H1 (cell line): ENCODE measurements at regions not wholly inside any gene's neighbourhood (a gene's known extent, or its start where the extent isn't known, plus 50 kb on each side); places are given as distances from the start of the nearest gene placed in this dataset.

ENCODE experiments used
- CTCF ChIA-PET: fragments of 300-600 bp; sonication (Branson Sonifier 250); formaldehyde crosslinking; loops from one replicate; lab custom pipeline; 2021; ENCODE audit not compliant: partially characterized antibody; lab: Charles Lee
- POLR2A ChIA-PET: fragments of 300-600 bp; sonication (Branson Sonifier 250); formaldehyde crosslinking; loops from one replicate; lab custom pipeline; 2021; ENCODE audit warnings: inconsistent platforms; ENCODE audit not compliant: partially characterized antibody; lab: Charles Lee
- DNase-seq, 2 experiments: peaks; one replicate each; pipeline versions ENCODE4 v3.0.0 to v3.0.0-alpha.2; 2010 to 2022; ENCODE audit warnings: low spot score in 2 of 2, low read depth in 1 of 2, mixed read lengths in 1 of 2
- FAIRE-seq: peaks from 2 replicates; lab custom pipeline; 2011; peaks lifted over from hg19 to GRCh38; lab: Jason Lieb, UNC
- H2AFZ ChIP-seq: 2 replicates; pipeline ENCODE4 v1.8.1; 2012; ENCODE audit warnings: low read length, inconsistent platforms
- H2AK5ac ChIP-seq: 2 replicates; pipeline ENCODE4 v1.6.1; 2013; ENCODE audit warnings: low read depth, low read length
- H2BK120ac ChIP-seq: replicated peaks from 2 replicates; pipeline ENCODE3; 2013; ENCODE audit warnings: low read depth, low read length, inconsistent platforms
- H2BK12ac ChIP-seq: 2 replicates; pipeline ENCODE4 v1.6.1; 2013; ENCODE audit warnings: low read depth, low read length
- H2BK15ac ChIP-seq: 2 replicates; pipeline ENCODE4 v1.6.1; 2013; ENCODE audit warnings: low read length
- H2BK20ac ChIP-seq: 2 replicates; pipeline ENCODE4 v1.6.1; 2013; ENCODE audit warnings: low read length
- H2BK5ac ChIP-seq: 2 replicates; pipeline ENCODE4 v1.6.1; 2013; ENCODE audit warnings: low read depth, low read length
- H3K14ac ChIP-seq: 2 replicates; pipeline ENCODE4 v1.6.1; 2013; ENCODE audit warnings: inconsistent platforms; ENCODE audit not compliant: insufficient read length
- H3K18ac ChIP-seq: 2 replicates; pipeline ENCODE4 v1.6.1; 2013; ENCODE audit warnings: low read length; ENCODE audit errors: extremely low read depth
- H3K23ac ChIP-seq: 2 replicates; pipeline ENCODE4 v1.6.1; 2013; ENCODE audit warnings: inconsistent platforms; ENCODE audit not compliant: insufficient read length
- H3K23me2 ChIP-seq: 2 replicates; pipeline ENCODE4 v1.6.1; 2013; ENCODE audit warnings: low read depth, low read length
- H3K27ac ChIP-seq: 2 replicates; pipeline ENCODE4 v1.6.1; 2011; ENCODE audit warnings: low read depth, low read length, inconsistent platforms
- H3K27me3 ChIP-seq, 4 experiments: replicated peaks in 1 of 4; 1 replicate in 1 of 4; 2 replicates in 3 of 4; pipeline versions ENCODE4 v1.6.1 to v1.8.1; 2011 to 2013; ENCODE audit warnings: low read length in 3 of 4, mild to moderate bottlenecking in 3 of 4, inconsistent platforms in 2 of 4, mixed read lengths in 2 of 4, moderate library complexity in 1 of 4; ENCODE audit not compliant: control insufficient read depth in 3 of 4, insufficient read depth in 3 of 4; ENCODE audit errors: extremely low read depth in 1 of 4
- H3K36me3 ChIP-seq, 4 experiments: 2 replicates each; pipeline versions ENCODE4 v1.6.1 to v1.8.1; 2011 to 2013; ENCODE audit warnings: mild to moderate bottlenecking in 4 of 4, low read length in 3 of 4, moderate library complexity in 2 of 4, control low read depth in 1 of 4, inconsistent platforms in 1 of 4; ENCODE audit not compliant: insufficient read depth in 4 of 4, control insufficient read depth in 2 of 4
- H3K4ac ChIP-seq: replicated peaks from 2 replicates; pipeline ENCODE3; 2013; ENCODE audit warnings: low read length, low read depth, mixed read lengths, inconsistent platforms; ENCODE audit not compliant: insufficient read length
- H3K4me1 ChIP-seq, 4 experiments: replicated peaks in 1 of 4; 1 replicate in 1 of 4; 2 replicates in 3 of 4; pipeline versions ENCODE4 v1.6.1 to v1.8.1; 2011 to 2013; ENCODE audit warnings: low read length in 3 of 4, inconsistent platforms in 2 of 4, mixed read lengths in 1 of 4; ENCODE audit not compliant: insufficient read depth in 4 of 4, control insufficient read depth in 3 of 4
- H3K4me2 ChIP-seq, 2 experiments: 2 replicates each; pipeline versions ENCODE4 v1.6.1 to v1.8.1; 2011 to 2013; ENCODE audit warnings: low read depth in 2 of 2, low read length in 2 of 2, control low read depth in 1 of 2, inconsistent platforms in 1 of 2, mild to moderate bottlenecking in 1 of 2; ENCODE audit not compliant: insufficient read depth in 1 of 2
- H3K4me3 ChIP-seq, 4 experiments: fragments of 200-600, 300-600 bp in 1 of 4; sonication (generic), shearing (Covaris generic), sonication (Bioruptor Twin) in 1 of 4; 2 replicates each; pipeline versions ENCODE4 v1.5.1 to v1.8.1; 2011 to 2016; ENCODE audit warnings: low read length in 4 of 4, low read depth in 3 of 4, control low read depth in 2 of 4, inconsistent platforms in 2 of 4, mild to moderate bottlenecking in 2 of 4, mixed read lengths in 1 of 4, moderate library complexity in 1 of 4; ENCODE audit not compliant: insufficient read depth in 2 of 4; ENCODE audit errors: extremely low read depth in 1 of 4
- H3K56ac ChIP-seq: replicated peaks from 2 replicates; pipeline ENCODE3; 2013; ENCODE audit warnings: low read depth, mild to moderate bottlenecking, mixed read lengths, low read length, inconsistent platforms; ENCODE audit not compliant: insufficient read length
- H3K79me1 ChIP-seq: 2 replicates; pipeline ENCODE4 v1.6.1; 2013; ENCODE audit warnings: low read depth, low read length, control low read depth
- H3K79me2 ChIP-seq, 2 experiments: 2 replicates each; pipeline versions ENCODE4 v1.6.1 to v1.8.1; 2012 to 2013; ENCODE audit warnings: low read length in 2 of 2, mild to moderate bottlenecking in 2 of 2, inconsistent platforms in 1 of 2; ENCODE audit not compliant: insufficient read depth in 2 of 2, control insufficient read depth in 1 of 2
- H3K9ac ChIP-seq, 4 experiments: replicated peaks in 1 of 4; 1 replicate in 1 of 4; 2 replicates in 3 of 4; pipeline versions ENCODE4 v1.6.1 to v1.8.1; 2011 to 2013; ENCODE audit warnings: low read depth in 3 of 4, low read length in 3 of 4, control low read depth in 2 of 4, mild to moderate bottlenecking in 2 of 4, moderate library complexity in 2 of 4, inconsistent platforms in 1 of 4; ENCODE audit errors: extremely low read depth in 1 of 4
- H3K9me3 ChIP-seq, 2 experiments: 2 replicates each; pipeline versions ENCODE4 v1.6.1 to v1.8.1; 2012 to 2013; ENCODE audit warnings: mild to moderate bottlenecking in 2 of 2, moderate library complexity in 2 of 2, control low read depth in 1 of 2, inconsistent platforms in 1 of 2, low read depth in 1 of 2, low read length in 1 of 2, mixed read lengths in 1 of 2; ENCODE audit not compliant: insufficient read depth in 2 of 2
- H4K20me1 ChIP-seq, 2 experiments: replicated peaks in 1 of 2; 2 replicates each; pipeline versions ENCODE3 to v1.8.1; 2011 to 2013; ENCODE audit warnings: inconsistent platforms in 2 of 2, low read length in 2 of 2, mild to moderate bottlenecking in 1 of 2; ENCODE audit not compliant: insufficient read depth in 2 of 2, control insufficient read depth in 1 of 2
- H4K5ac ChIP-seq: 2 replicates; pipeline ENCODE4 v1.6.1; 2013; ENCODE audit warnings: low read length, low read depth, mixed read lengths, inconsistent platforms; ENCODE audit not compliant: insufficient read length
- H4K8ac ChIP-seq: 2 replicates; pipeline ENCODE4 v1.8.0; 2013; ENCODE audit warnings: mild to moderate bottlenecking, moderate library complexity, low read length, inconsistent platforms; ENCODE audit not compliant: insufficient read depth; ENCODE audit errors: extremely low read depth
- H4K91ac ChIP-seq: replicated peaks from 2 replicates; pipeline ENCODE3; 2013; ENCODE audit warnings: low read length, mixed read lengths, inconsistent platforms; ENCODE audit not compliant: insufficient read length
- EGR1 ChIP-seq: IDR thresholded peaks from 2 replicates; pipeline ENCODE4 v1.6.1; 2011; ENCODE audit warnings: low read depth, low read length, borderline replicate concordance
- EZH2 ChIP-seq: fragments of 200-600 bp; sonication (generic); IDR thresholded peaks from 2 replicates; pipeline ENCODE4 v1.7.1; 2012; ENCODE audit warnings: low read depth, mild to moderate bottlenecking, moderate library complexity, low read length, inconsistent platforms; ENCODE audit not compliant: severe bottlenecking
- WGBS, 2 experiments: shearing (Covaris generic) in 1 of 2; methylation state at CpG; one replicate each; pipeline versions ENCODE4 v1.1.6 to v1.1.7; 2013 to 2015; ENCODE audit warnings: low lambda C conversion rate in 2 of 2, mixed read lengths in 2 of 2, inconsistent platforms in 1 of 2, low coverage in 1 of 2, missing lambda C conversion rate in 1 of 2; ENCODE audit not compliant: insufficient replicate concordance in 2 of 2, insufficient coverage in 1 of 2, insufficient read length in 1 of 2; ENCODE audit errors: extremely low coverage in 1 of 2, missing lambda C conversion rate in 1 of 2; 5-methylcytosine and 5-hydroxymethylcytosine counted together

- no peak overlapping the region for H2AFZ ChIP-seq
- H3K9me3 ChIP-seq: peaks cover 4 to 7% of the 10 kb centered on the region in 2 experiments; a peak in 2 of 4 replicates
- ChIA-PET POLR2A (no interaction called here), CTCF (interaction anchor here (1.2 to 1.3 kb wide), 2 partner anchors 8 to 12 kb away, joined by 3 read pairs; no protein-coding TSS in a partner anchor)
- no peaks in the 10 kb centered on the region for H3K27me3 ChIP-seq
- H3K36me3 ChIP-seq: no peaks in the 10 kb centered on the region
- H3K9ac ChIP-seq: no peak overlapping the region
- no peaks in the 10 kb centered on the region for H3K79me2 ChIP-seq
- no peak overlapping the region for H3K14ac ChIP-seq
- H3K4me3 ChIP-seq: no peak overlapping the region
- H4K5ac ChIP-seq: no peak overlapping the region
- H2AK5ac ChIP-seq: no peak overlapping the region
- H2BK15ac ChIP-seq: no peak overlapping the region
- H3K23ac ChIP-seq: no peak overlapping the region
- 93% methylated on average over 3 of the region's 3 CpGs; no CpG with 5 or more reads in 1 of the 2 experiments for WGBS, 2 experiments
- H4K8ac ChIP-seq: no peak overlapping the region
- TF ChIP-seq EZH2 (no peak), EGR1 (no peak)
- H3K18ac ChIP-seq: no peak overlapping the region
- H4K20me1 ChIP-seq: no peaks in the 10 kb centered on the region
- no peak overlapping the region for H3K56ac ChIP-seq
- no peak overlapping the region for H4K91ac ChIP-seq
- no peak for DNase-seq
- no peak overlapping the region for H2BK120ac ChIP-seq
- H3K27ac ChIP-seq: no peak overlapping the region
- no peak overlapping the region for H3K4ac ChIP-seq
- no peaks in the 10 kb centered on the region for H3K4me1 ChIP-seq
- H2BK20ac ChIP-seq: no peak overlapping the region
- no peak overlapping the region for H2BK5ac ChIP-seq
- H3K23me2 ChIP-seq: no peaks in the 10 kb centered on the region; the same call in 1 of the 2 replicates
- no peak for FAIRE-seq
- H3K4me2 ChIP-seq: no peak overlapping the region
- no peak overlapping the region for H2BK12ac ChIP-seq
- no peaks in the 10 kb centered on the region for H3K79me1 ChIP-seq
These were observed 109.0 kb upstream of the TMEM106B start for GRCh38 chr7:12102126-12102525.
